ENCODE measurements at regions not wholly inside any gene's neighbourhood (a gene's known extent, or its start where the extent isn't known, plus 50 kb on each side); places are given as distances from the start of the nearest gene placed in this dataset.

DNA sequence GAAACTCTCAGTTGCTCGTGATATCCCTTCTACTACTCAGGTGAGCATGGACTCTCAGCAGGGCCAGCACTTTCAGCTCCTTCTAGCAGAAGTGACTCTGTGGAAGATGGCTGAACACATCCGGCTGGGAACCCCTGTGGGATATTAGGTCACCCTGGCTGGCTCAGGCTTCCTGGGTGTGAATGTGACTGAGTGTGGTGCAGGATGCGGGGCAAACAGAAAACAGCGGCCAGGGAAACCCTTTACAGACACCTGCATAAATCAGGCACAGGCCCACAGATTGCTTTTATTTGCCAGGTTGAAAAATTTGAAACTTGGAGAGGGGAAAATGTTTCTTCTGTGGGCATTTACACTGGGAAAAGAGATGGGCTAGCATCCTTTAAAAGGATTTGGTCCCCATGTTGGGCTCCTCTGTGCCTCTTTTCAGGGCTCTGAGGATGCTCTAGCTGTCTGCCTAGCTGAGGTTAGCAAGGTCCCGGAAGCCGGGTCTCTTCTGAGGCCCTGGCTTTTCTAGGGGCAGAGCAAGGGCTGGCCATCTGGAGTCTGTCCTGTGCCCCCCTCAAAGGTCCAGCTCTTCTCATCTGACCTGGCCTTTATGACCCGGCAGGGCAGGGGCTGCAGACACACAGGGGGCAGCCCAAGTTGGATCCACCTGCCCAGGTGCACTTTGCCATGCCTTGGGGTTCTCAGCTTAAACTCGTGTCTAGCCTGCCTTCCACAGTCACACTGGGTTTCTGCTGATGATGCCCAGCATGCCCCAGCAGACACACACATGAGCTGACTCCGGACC lies 243.0 kb downstream of the SIPA1L2 start:
- TF ChIP-seq POLR2A (conservative IDR thresholded peaks at IDR 0.05) (no peak), MTA1 (IDR thresholded peaks at IDR 0.05; ENCODE audit: borderline replicate concordance) (no peak), ELF2 (CRISPR knock-in tag; IDR thresholded peaks at IDR 0.05) (no peak)
- TF ChIP-seq, protein P1, sequence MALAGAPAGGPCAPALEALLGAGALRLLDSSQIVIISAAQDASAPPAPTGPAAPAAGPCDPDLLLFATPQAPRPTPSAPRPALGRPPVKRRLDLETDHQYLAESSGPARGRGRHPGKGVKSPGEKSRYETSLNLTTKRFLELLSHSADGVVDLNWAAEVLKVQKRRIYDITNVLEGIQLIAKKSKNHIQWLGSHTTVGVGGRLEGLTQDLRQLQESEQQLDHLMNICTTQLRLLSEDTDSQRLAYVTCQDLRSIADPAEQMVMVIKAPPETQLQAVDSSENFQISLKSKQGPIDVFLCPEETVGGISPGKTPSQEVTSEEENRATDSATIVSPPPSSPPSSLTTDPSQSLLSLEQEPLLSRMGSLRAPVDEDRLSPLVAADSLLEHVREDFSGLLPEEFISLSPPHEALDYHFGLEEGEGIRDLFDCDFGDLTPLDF (CRISPR knock-in tag; IDR thresholded peaks at IDR 0.05): no peak
- TF ChIP-seq, protein P2, sequence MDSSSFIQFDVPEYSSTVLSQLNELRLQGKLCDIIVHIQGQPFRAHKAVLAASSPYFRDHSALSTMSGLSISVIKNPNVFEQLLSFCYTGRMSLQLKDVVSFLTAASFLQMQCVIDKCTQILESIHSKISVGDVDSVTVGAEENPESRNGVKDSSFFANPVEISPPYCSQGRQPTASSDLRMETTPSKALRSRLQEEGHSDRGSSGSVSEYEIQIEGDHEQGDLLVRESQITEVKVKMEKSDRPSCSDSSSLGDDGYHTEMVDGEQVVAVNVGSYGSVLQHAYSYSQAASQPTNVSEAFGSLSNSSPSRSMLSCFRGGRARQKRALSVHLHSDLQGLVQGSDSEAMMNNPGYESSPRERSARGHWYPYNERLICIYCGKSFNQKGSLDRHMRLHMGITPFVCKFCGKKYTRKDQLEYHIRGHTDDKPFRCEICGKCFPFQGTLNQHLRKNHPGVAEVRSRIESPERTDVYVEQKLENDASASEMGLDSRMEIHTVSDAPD (CRISPR knock-in tag; IDR thresholded peaks at IDR 0.05): no peak
- TF ChIP-seq, protein P3, sequence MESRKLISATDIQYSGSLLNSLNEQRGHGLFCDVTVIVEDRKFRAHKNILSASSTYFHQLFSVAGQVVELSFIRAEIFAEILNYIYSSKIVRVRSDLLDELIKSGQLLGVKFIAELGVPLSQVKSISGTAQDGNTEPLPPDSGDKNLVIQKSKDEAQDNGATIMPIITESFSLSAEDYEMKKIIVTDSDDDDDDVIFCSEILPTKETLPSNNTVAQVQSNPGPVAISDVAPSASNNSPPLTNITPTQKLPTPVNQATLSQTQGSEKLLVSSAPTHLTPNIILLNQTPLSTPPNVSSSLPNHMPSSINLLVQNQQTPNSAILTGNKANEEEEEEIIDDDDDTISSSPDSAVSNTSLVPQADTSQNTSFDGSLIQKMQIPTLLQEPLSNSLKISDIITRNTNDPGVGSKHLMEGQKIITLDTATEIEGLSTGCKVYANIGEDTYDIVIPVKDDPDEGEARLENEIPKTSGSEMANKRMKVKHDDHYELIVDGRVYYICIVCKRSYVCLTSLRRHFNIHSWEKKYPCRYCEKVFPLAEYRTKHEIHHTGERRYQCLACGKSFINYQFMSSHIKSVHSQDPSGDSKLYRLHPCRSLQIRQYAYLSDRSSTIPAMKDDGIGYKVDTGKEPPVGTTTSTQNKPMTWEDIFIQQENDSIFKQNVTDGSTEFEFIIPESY (CRISPR knock-in tag; IDR thresholded peaks at IDR 0.05): no peak
- TF ChIP-seq, protein P4, sequence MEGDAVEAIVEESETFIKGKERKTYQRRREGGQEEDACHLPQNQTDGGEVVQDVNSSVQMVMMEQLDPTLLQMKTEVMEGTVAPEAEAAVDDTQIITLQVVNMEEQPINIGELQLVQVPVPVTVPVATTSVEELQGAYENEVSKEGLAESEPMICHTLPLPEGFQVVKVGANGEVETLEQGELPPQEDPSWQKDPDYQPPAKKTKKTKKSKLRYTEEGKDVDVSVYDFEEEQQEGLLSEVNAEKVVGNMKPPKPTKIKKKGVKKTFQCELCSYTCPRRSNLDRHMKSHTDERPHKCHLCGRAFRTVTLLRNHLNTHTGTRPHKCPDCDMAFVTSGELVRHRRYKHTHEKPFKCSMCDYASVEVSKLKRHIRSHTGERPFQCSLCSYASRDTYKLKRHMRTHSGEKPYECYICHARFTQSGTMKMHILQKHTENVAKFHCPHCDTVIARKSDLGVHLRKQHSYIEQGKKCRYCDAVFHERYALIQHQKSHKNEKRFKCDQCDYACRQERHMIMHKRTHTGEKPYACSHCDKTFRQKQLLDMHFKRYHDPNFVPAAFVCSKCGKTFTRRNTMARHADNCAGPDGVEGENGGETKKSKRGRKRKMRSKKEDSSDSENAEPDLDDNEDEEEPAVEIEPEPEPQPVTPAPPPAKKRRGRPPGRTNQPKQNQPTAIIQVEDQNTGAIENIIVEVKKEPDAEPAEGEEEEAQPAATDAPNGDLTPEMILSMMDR (IDR thresholded peaks at IDR 0.05 in 2 of 3, conservative IDR thresholded peaks at IDR 0.05 in 1 of 3; ENCODE audit: insufficient read depth in 2 of 3, low read depth in 1 of 3, low read length in 3 of 3): no peak

Measured in K562 (cell line).